HCT116 (cell line): ENCODE measurements at regions not wholly inside any gene's neighbourhood (a gene's known extent, or its start where the extent isn't known, plus 50 kb on each side); places are given as distances from the start of the nearest gene placed in this dataset.

Experiments
- CEBPB ChIP-seq: IDR thresholded peaks from 2 replicates; pipeline ENCODE4 v1.6.1; 2012; ENCODE audit warnings: low read depth
- ELF1 ChIP-seq: IDR thresholded peaks from 2 replicates; pipeline ENCODE4 v1.6.1; 2012; ENCODE audit warnings: low read depth, borderline replicate concordance
- EZH2 ChIP-seq: fragments of 200-600 bp; sonication (generic); IDR thresholded peaks from 2 replicates; pipeline ENCODE4 v1.6.1; 2017; ENCODE audit warnings: antibody characterized with exemption, mixed run types
- EZH2phosphoT487 ChIP-seq: fragments of 200-600 bp; IDR thresholded peaks from 2 replicates; pipeline ENCODE4 v1.6.1; 2018; ENCODE audit warnings: antibody characterized with exemption, borderline replicate concordance
- POLR2A ChIP-seq: IDR thresholded peaks from 2 replicates; pipeline ENCODE4 v1.7.0; 2011; ENCODE audit warnings: borderline replicate concordance; ENCODE audit not compliant: insufficient read depth, insufficient read length; ENCODE audit errors: extremely low read depth
- POLR2AphosphoS5 ChIP-seq: IDR thresholded peaks from 2 replicates; pipeline ENCODE4 v1.6.1; 2011; ENCODE audit warnings: mild to moderate bottlenecking, low read depth, low read length, moderate library complexity
- ZNF274 ChIP-seq: fragments of 200-500 bp; sonication (Bioruptor generic); IDR thresholded peaks from 2 replicates; pipeline ENCODE4 v1.6.1; 2014; ENCODE audit warnings: mild to moderate bottlenecking, low read depth, low read length, inconsistent platforms
- TF ChIP-seq, protein P1 (sequence below), 3 experiments: fragments of 200-600 bp in 1 of 3; sonication (generic) in 1 of 3; IDR thresholded peaks in 2 of 3; conservative IDR thresholded peaks in 1 of 3; 2 replicates each; pipeline ENCODE4 v1.5.1; 2012 to 2017; ENCODE audit warnings: low read depth in 2 of 3, low read length in 2 of 3, antibody characterized with exemption in 1 of 3, borderline replicate concordance in 1 of 3, control low read depth in 1 of 3, mild to moderate bottlenecking in 1 of 3, mixed read lengths in 1 of 3, mixed run types in 1 of 3, moderate library complexity in 1 of 3; ENCODE audit not compliant: insufficient read depth in 1 of 3
- TF ChIP-seq, protein P2 (sequence below): IDR thresholded peaks from 2 replicates; pipeline ENCODE4 v1.6.1; 2012

DNA sequence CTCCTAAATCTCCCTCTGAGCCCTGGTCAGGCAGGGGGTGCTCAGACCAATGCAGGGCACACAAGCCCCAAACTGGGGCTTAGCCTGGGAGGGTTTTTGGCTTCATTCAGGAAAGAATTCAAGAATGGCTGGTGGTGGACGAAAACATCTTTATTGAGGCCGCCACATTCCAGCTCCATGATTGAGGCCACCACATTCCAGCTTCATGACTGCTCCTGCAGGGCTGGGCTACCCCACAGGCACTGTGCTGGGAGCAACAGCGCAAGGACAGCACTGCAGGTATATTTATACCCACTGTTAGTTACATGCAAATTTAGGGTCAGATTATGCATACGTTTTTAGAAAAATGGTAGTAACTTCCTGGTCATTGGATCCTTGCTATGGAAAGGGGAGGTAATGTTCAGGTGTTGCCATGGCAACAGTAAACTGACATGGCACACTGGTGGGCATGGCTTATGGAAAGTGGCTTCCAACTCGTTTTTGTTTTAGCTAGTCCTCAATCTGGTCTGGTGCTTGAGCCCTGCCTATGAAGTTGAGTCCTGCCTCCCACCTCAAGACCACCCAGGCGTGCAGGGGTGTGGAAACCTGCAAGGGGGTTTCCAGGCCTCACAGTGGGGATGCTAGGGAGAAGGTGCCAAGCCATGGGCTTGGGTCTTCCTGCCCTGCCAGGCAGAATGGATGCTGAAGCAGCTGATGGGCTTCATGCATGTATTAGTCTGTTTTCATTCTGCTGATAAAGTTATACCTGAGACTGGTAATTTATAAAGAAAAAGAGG, 348.7 kb upstream of the AJAP1 start:
- TF ChIP-seq, protein P1, sequence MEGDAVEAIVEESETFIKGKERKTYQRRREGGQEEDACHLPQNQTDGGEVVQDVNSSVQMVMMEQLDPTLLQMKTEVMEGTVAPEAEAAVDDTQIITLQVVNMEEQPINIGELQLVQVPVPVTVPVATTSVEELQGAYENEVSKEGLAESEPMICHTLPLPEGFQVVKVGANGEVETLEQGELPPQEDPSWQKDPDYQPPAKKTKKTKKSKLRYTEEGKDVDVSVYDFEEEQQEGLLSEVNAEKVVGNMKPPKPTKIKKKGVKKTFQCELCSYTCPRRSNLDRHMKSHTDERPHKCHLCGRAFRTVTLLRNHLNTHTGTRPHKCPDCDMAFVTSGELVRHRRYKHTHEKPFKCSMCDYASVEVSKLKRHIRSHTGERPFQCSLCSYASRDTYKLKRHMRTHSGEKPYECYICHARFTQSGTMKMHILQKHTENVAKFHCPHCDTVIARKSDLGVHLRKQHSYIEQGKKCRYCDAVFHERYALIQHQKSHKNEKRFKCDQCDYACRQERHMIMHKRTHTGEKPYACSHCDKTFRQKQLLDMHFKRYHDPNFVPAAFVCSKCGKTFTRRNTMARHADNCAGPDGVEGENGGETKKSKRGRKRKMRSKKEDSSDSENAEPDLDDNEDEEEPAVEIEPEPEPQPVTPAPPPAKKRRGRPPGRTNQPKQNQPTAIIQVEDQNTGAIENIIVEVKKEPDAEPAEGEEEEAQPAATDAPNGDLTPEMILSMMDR (IDR thresholded peaks at IDR 0.05 in 2 of 3, conservative IDR thresholded peaks at IDR 0.05 in 1 of 3; ENCODE audit: borderline replicate concordance in 1 of 3, insufficient read depth in 1 of 3, low read depth in 2 of 3, low read length in 2 of 3): no peak
- no peak for TF ChIP-seq CEBPB
- TF ChIP-seq ELF1: no peak
- TF ChIP-seq POLR2A: no peak
- TF ChIP-seq EZH2: no peak
- no peak for TF ChIP-seq ZNF274
- no peak for TF ChIP-seq POLR2AphosphoS5
- no peak for TF ChIP-seq EZH2phosphoT487
- TF ChIP-seq, protein P2, sequence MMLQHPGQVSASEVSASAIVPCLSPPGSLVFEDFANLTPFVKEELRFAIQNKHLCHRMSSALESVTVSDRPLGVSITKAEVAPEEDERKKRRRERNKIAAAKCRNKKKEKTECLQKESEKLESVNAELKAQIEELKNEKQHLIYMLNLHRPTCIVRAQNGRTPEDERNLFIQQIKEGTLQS: no peak
